ENCODE measurements at regions not wholly inside any gene's neighbourhood (a gene's known extent, or its start where the extent isn't known, plus 50 kb on each side); places are given as distances from the start of the nearest gene placed in this dataset.
A peak's percentile ranks its signal among the peaks of the same experiment; 100 is the strongest.

- no peak for DNase-seq (ENCODE audit: low read depth)
Measured at GRCh38 chr1:243944429-243945160, 94.6 kb upstream of the AKT3 start.

- no peak for DNase-seq (ENCODE audit: low read depth)
Measured at GRCh38 chr1:243943671-243944428, 93.8 kb upstream of the AKT3 start.

GRCh38 chr1:243942196-243943150, 92.4 kb upstream of the AKT3 start:
- DNase-seq (ENCODE audit: low read depth): no peak

- no peak for DNase-seq (ENCODE audit: low read depth)
Measured at GRCh38 chr1:243940451-243940850, 90.4 kb upstream of the AKT3 start.

GRCh38 chr1:243939167-243939848, 89.3 kb upstream of the AKT3 start:
- peak; percentile 41 for DNase-seq (ENCODE audit: low read depth)

GRCh38 chr1:243938208-243938607, 88.2 kb upstream of the AKT3 start:
- no peak for DNase-seq (ENCODE audit: low read depth)

GRCh38 chr1:243933495-243933894, 83.5 kb upstream of the AKT3 start:
- no peak for DNase-seq (ENCODE audit: low read depth)

GRCh38 chr1:243931957-243932356, 81.9 kb upstream of the AKT3 start:
- no peak for DNase-seq (ENCODE audit: low read depth)

GRCh38 chr1:243930822-243931671, 81.0 kb upstream of the AKT3 start:
- DNase-seq (ENCODE audit: low read depth): no peak

GRCh38 chr1:243927381-243927780, 77.3 kb upstream of the AKT3 start:
- no peak for DNase-seq (ENCODE audit: low read depth)

GRCh38 chr1:243926803-243927245, 76.8 kb upstream of the AKT3 start:
- DNase-seq (ENCODE audit: low read depth): no peak

- no peak for DNase-seq (ENCODE audit: low read depth)
Measured at GRCh38 chr1:243926299-243926698, 76.3 kb upstream of the AKT3 start.

GRCh38 chr1:243924588-243925349, 74.7 kb upstream of the AKT3 start:
- DNase-seq (ENCODE audit: low read depth): no peak

- no peak for DNase-seq (ENCODE audit: low read depth)
Measured at GRCh38 chr1:243924188-243924587, 74.1 kb upstream of the AKT3 start.

GRCh38 chr1:243923292-243924171, 73.5 kb upstream of the AKT3 start:
- DNase-seq (ENCODE audit: low read depth): no peak

- no peak for DNase-seq (ENCODE audit: low read depth)
Measured at GRCh38 chr1:243921111-243921510, 71.1 kb upstream of the AKT3 start.

GRCh38 chr1:243917863-243918565, 68.0 kb upstream of the AKT3 start:
- DNase-seq (ENCODE audit: low read depth): no peak

- no peak for DNase-seq (ENCODE audit: low read depth)
Measured at GRCh38 chr1:243917177-243917862, 67.3 kb upstream of the AKT3 start.

Measured in CMK (cell line).